Neural progenitor cell (in vitro differentiated cells): ENCODE measurements at regions not wholly inside any gene's neighbourhood (a gene's known extent, or its start where the extent isn't known, plus 50 kb on each side); places are given as distances from the start of the nearest gene placed in this dataset.

Source experiments
- CTCF ChIP-seq: fragments of 200-600 bp; sonication (generic); IDR thresholded peaks from 2 replicates; pipeline ENCODE4 v1.5.1; 2017; ENCODE audit warnings: antibody characterized with exemption, mild to moderate bottlenecking
- EZH2 ChIP-seq: fragments of 200-600 bp; sonication (generic); IDR thresholded peaks from 2 replicates; pipeline ENCODE4 v1.6.1; 2017; ENCODE audit warnings: antibody characterized with exemption, mild to moderate bottlenecking, moderate library complexity
- EZH2phosphoT487 ChIP-seq: fragments of 200-600 bp; sonication (generic); IDR thresholded peaks from 2 replicates; pipeline ENCODE4 v1.6.1; 2017; ENCODE audit warnings: antibody characterized with exemption

- no peak for TF ChIP-seq CTCF
- no peak for TF ChIP-seq EZH2
- no peak for TF ChIP-seq EZH2phosphoT487
These were observed 229.4 kb downstream of the MID1IP1 start for GRCh38 chrX:39030636-39031035.
